Small intestine (tissue), 7 donors: ENCODE measurements at regions not wholly inside any gene's neighbourhood (a gene's known extent, or its start where the extent isn't known, plus 50 kb on each side); places are given as distances from the start of the nearest gene placed in this dataset.
"Not testable (repeated sequence)": the region's sequence is repeated elsewhere in the genome, so short reads cannot be mapped to it uniquely, and the experiment has no call there.

Experiments used
- DNase-seq, 2 donors: peaks; one replicate each; pipeline versions ENCODE4 v3.0.0 to v3.0.0-alpha.2; 2013
- FAIRE-seq: peaks from 2 replicates; lab custom pipeline; 2012; peaks lifted over from hg19 to GRCh38; lab: Jason Lieb, UNC
- H3K27ac ChIP-seq, 3 donors: one replicate each; pipeline ENCODE4 v1.5.1; 2013; ENCODE audit warnings: low read length in 2 of 3, mild to moderate bottlenecking in 2 of 3, control low read depth in 1 of 3, inconsistent platforms in 1 of 3, low read depth in 1 of 3, moderate library complexity in 1 of 3
- H3K27me3 ChIP-seq, 3 donors: one replicate each; pipeline ENCODE4 v1.6.1; 2013; ENCODE audit warnings: low read length in 3 of 3, inconsistent platforms in 1 of 3; ENCODE audit not compliant: control insufficient read depth in 3 of 3, insufficient read depth in 3 of 3
- H3K36me3 ChIP-seq, 3 donors: one replicate each; pipeline ENCODE4 v1.6.1; 2013; ENCODE audit warnings: low read length in 3 of 3, inconsistent platforms in 1 of 3, low read depth in 1 of 3, mild to moderate bottlenecking in 1 of 3, moderate library complexity in 1 of 3; ENCODE audit not compliant: control insufficient read depth in 3 of 3, insufficient read depth in 2 of 3
- H3K4me1 ChIP-seq, 3 donors: one replicate each; pipeline ENCODE4 v1.6.1; 2013; ENCODE audit warnings: low read length in 2 of 3, inconsistent platforms in 1 of 3, low read depth in 1 of 3, mild to moderate bottlenecking in 1 of 3, moderate library complexity in 1 of 3; ENCODE audit not compliant: control insufficient read depth in 3 of 3, insufficient read depth in 2 of 3
- H3K4me3 ChIP-seq, 3 donors: one replicate each; pipeline ENCODE4 v1.5.1; 2013; ENCODE audit warnings: low read length in 3 of 3, control low read depth in 1 of 3, inconsistent platforms in 1 of 3, low read depth in 1 of 3, mild to moderate bottlenecking in 1 of 3, moderate library complexity in 1 of 3
- H3K9me3 ChIP-seq, 2 donors: one replicate each; pipeline ENCODE4 v1.6.1; 2013; ENCODE audit warnings: low read depth in 1 of 2, low read length in 1 of 2; ENCODE audit not compliant: control insufficient read depth in 2 of 2, insufficient read depth in 1 of 2
- WGBS, 3 donors: extraction: QIAGEN DNeasy Blood & Tissue Kit; methylation state at CpG; one replicate each; pipeline ENCODE4 v1.1.7; 2013; 5-methylcytosine and 5-hydroxymethylcytosine counted together
- donor health status: healthy with polysubstance abuse.
- donor health status: control.
- donor health status: control.
- donor health status: Bipolar disorder and iron deficiency.
- donor health status: healthy.

GRCh38 chr10:125256026-125256425 lies 95.7 kb upstream of the CTBP2 start:
- Histone ChIP-seq H3K9me3 (no peaks in the 10 kb centered on the region), H3K4me3 (no peak overlapping the region), H3K36me3 (no peaks in the 10 kb centered on the region), H3K4me1 (no peaks in the 10 kb centered on the region), H3K27me3 (no peaks in the 10 kb centered on the region), H3K27ac (no peak overlapping the region)
- FAIRE-seq (no peak), DNase-seq (no peak)
- WGBS, 3 donors: 66% methylated on average over 4 of the region's 4 CpGs

DNA sequence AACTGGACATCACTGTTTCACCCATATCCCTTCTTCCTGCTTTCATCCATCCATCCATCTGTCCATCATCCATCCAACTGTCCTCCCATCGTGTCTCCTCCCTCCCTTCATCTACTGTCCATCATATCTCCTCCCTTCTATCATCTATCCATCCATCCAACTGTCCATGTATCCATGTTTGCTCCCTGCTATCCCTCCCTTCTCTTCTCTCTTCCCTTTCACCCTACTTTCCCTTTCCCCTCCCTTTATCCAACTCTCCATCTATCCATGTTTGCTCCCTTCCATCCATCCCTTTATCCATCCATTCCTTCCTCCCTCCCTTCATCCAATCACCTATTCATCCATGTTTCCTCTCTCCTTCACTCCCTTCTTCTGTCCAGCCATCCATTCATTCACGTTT lies 92.6 kb upstream of the CTBP2 start:
- no peak for FAIRE-seq
- WGBS, 3 donors: 46 to 56% (median 54%) methylated on average over 2 of the region's 2 CpGs

DNA sequence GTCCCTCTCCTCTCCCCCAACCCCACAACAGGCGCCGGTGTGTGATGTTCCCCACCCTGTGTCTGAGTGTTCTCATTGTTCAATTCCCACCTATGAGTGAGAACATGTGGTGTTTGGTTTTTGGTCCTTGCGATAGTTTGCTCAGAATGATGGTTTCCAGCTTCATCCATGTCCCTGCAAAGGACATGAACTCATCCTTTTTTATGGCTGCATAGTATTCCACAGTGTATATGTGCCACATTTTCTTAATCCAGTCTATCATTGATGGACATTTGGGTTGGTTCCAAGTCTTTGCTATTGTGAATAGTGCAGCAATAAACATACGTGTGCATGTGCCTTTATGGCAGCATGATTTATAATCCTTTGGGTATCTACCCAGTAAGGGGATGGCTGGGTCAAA lies 90.5 kb upstream of the CTBP2 start:
- DNase-seq, H3K9me3 ChIP-seq, FAIRE-seq, H3K4me3 ChIP-seq, H3K27me3 ChIP-seq, H3K27ac ChIP-seq, H3K36me3 ChIP-seq, H3K4me1 ChIP-seq: not testable (repeated sequence)
- 89 to 93% (median 90%) methylated on average over 4 of the region's 4 CpGs for WGBS, 3 donors

More for the DNA sequence above, 92.6 kb upstream of the CTBP2 start:
- Histone ChIP-seq H3K27me3 (no peaks in the 10 kb centered on the region), H3K9me3 (no peaks in the 10 kb centered on the region), H3K36me3 (no peaks in the 10 kb centered on the region), H3K4me1 (no peaks in the 10 kb centered on the region), H3K27ac (no peak overlapping the region), H3K4me3 (no peak overlapping the region)
- no peak for DNase-seq

DNA sequence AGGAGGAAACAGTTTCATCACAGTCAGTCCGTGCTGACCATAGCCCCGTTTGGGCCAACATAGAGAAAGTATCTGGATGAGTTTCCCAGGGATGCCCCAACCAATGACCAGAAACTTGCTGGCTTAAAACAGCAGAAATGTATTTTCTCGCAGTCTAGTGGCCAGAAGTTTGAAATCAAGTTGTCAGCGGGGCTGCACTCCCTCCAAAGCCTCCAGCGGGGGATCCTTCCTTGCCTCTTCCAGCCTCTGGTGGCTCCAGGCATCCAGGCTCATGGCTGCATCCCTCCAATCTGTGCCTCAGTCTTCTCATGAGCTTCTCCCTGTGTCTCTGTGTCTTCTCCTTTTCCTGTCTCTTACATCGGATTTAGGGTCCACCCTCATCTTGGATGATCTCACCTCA lies 89.6 kb upstream of the CTBP2 start:
- Histone ChIP-seq H3K9me3 (no peaks in the 10 kb centered on the region), H3K4me3 (no peak overlapping the region), H3K36me3 (no peaks in the 10 kb centered on the region), H3K27ac (no peak overlapping the region), H3K4me1 (no peaks in the 10 kb centered on the region), H3K27me3 (peaks cover 0 to 3% (median 0%) of the 10 kb centered on the region in 3 donors)
- WGBS, 3 donors: 72 to 84% (median 75%) methylated on average over 6 of the region's 6 CpGs
- no peak for FAIRE-seq
- no peak for DNase-seq

DNA sequence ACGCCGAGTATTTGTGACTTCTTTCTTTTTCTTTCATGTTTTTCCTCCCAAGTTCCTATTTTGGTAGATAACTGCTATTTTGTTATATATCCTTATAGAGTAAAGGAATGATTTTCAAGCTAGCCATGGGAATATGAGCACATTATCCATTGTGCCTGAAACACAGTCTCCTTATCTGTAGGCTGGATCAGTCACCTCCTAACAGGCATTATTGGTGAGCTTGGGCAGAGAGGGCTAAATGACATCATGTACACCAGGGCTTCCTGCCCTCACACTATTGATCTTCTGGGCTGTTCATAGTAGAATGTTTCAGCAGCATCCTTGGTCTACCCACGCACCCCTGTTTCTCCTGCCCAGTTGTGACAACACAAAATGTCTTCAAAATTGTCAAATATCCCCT lies 88.1 kb upstream of the CTBP2 start:
- no peak overlapping the region for H3K27ac ChIP-seq
- H3K4me1 ChIP-seq: no peaks in the 10 kb centered on the region
- FAIRE-seq (no peak), DNase-seq (no peak)
- peaks cover 0 to 3% (median 0%) of the 10 kb centered on the region in 3 donors for H3K27me3 ChIP-seq
- H3K9me3 ChIP-seq: no peaks in the 10 kb centered on the region
- no peaks in the 10 kb centered on the region for H3K36me3 ChIP-seq
- H3K4me3 ChIP-seq: no peak overlapping the region
- WGBS, 3 donors: 54 to 73% (median 61%) methylated on average over 3 of the region's 3 CpGs

- no peaks in the 10 kb centered on the region for H3K9me3 ChIP-seq
- DNase-seq: no peak
- WGBS, 3 donors: 82 to 86% (median 82%) methylated on average over 8 of the region's 8 CpGs
- H3K4me1 ChIP-seq: no peaks in the 10 kb centered on the region
- H3K27ac ChIP-seq: no peak overlapping the region
- FAIRE-seq: no peak
- H3K27me3 ChIP-seq: peaks cover 0 to 3% (median 0%) of the 10 kb centered on the region in 3 donors
- no peaks in the 10 kb centered on the region for H3K36me3 ChIP-seq
- no peak overlapping the region for H3K4me3 ChIP-seq
Observed at GRCh38 chr10:125247576-125247975, 87.2 kb upstream of the CTBP2 start.

DNA sequence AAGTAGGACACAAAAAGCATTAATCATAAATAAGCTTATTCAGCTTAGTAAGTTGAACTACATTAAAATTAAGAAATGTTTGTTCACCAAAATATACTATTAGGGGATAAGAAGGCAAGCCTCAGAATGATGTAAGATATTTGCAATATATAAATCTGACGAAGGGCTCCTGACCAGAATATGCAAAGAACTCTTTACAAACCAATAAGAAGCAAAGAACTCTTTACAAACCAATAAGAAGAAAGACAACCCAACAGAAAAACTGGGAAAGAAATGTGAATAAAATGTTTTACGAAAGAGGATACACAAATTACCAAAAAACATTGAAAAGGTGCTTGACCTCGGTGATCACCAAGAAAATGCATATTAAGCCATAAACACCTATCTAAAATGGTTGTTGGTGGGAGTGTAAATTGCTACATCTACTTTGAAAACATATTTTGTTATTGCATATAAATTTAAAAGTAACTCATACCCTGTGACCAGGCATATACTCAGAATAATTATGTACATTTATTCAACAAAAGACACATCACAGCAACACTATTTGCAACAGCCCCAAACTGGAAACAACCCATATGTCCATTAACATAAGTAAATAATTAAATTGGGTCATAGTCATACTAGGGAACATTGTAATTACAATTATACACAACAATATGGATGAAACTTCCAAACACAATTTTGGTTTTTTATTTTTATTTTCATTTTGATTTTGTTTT lies 83.3 kb upstream of the CTBP2 start:
- no peaks in the 10 kb centered on the region for H3K36me3 ChIP-seq
- H3K4me3 ChIP-seq: no peak overlapping the region
- DNase-seq (no peak), FAIRE-seq (no peak)
- no peaks in the 10 kb centered on the region for H3K9me3 ChIP-seq
- H3K4me1 ChIP-seq: no peaks in the 10 kb centered on the region
- 89 to 92% (median 91%) methylated on average over 3 of the region's 3 CpGs for WGBS, 3 donors
- H3K27me3 ChIP-seq: peaks cover 0 to 3% (median 0%) of the 10 kb centered on the region in 3 donors
- H3K27ac ChIP-seq: no peak overlapping the region

DNA sequence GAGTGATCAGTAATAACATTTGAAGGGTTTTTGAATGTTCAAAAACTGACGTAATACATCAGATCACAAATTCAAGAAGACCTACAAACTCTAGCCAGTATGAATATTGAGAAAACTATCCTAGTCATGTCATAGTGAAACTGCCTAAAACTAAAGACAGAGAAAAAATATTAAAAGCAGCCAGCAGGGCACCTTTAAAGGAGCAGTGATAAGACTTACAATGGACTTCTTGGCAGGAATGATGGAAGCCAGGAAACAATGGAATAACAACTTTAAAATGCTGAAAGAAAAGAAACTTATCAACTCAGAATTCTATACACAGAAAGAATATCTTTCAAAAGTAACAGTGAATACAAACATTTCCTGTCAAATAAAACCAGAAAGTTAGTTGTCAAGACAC lies 78.3 kb upstream of the CTBP2 start:
- Histone ChIP-seq H3K9me3 (peaks cover 0 to 2% of the 10 kb centered on the region in 2 donors), H3K4me1 (no peaks in the 10 kb centered on the region), H3K27ac (no peak overlapping the region), H3K36me3 (no peaks in the 10 kb centered on the region), H3K4me3 (no peak overlapping the region), H3K27me3 (no peaks in the 10 kb centered on the region)
- DNase-seq (no peak), FAIRE-seq (no peak)
- 89 to 96% (median 91%) methylated on average over 1 of the region's 1 CpG for WGBS, 3 donors

- H3K36me3 ChIP-seq: no peaks in the 10 kb centered on the region
- no peak overlapping the region for H3K4me3 ChIP-seq
- 85 to 98% (median 92%) methylated on average over 1 of the region's 1 CpG for WGBS, 3 donors
- H3K4me1 ChIP-seq: no peaks in the 10 kb centered on the region
- H3K27me3 ChIP-seq: no peaks in the 10 kb centered on the region
- H3K27ac ChIP-seq: no peak overlapping the region
- FAIRE-seq (no peak), DNase-seq (no peak)
- peaks cover 0 to 2% of the 10 kb centered on the region in 2 donors for H3K9me3 ChIP-seq
Observed at GRCh38 chr10:125236091-125236490, 75.7 kb upstream of the CTBP2 start.
